ENCODE measurements at regions not wholly inside any gene's neighbourhood (a gene's known extent, or its start where the extent isn't known, plus 50 kb on each side); places are given as distances from the start of the nearest gene placed in this dataset.

GRCh38 chr20:60501048-60501447 lies 542.8 kb downstream of the CDH26 start:
- TF ChIP-seq, protein P1, sequence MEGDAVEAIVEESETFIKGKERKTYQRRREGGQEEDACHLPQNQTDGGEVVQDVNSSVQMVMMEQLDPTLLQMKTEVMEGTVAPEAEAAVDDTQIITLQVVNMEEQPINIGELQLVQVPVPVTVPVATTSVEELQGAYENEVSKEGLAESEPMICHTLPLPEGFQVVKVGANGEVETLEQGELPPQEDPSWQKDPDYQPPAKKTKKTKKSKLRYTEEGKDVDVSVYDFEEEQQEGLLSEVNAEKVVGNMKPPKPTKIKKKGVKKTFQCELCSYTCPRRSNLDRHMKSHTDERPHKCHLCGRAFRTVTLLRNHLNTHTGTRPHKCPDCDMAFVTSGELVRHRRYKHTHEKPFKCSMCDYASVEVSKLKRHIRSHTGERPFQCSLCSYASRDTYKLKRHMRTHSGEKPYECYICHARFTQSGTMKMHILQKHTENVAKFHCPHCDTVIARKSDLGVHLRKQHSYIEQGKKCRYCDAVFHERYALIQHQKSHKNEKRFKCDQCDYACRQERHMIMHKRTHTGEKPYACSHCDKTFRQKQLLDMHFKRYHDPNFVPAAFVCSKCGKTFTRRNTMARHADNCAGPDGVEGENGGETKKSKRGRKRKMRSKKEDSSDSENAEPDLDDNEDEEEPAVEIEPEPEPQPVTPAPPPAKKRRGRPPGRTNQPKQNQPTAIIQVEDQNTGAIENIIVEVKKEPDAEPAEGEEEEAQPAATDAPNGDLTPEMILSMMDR (conservative IDR thresholded peaks at IDR 0.05; ENCODE audit: low read depth, low read length) = no peak
- no peak for TF ChIP-seq EZH2 (IDR thresholded peaks at IDR 0.05; ENCODE audit: low read length, unreplicated experiment)
